MCF 10A (cell line): ENCODE measurements at regions not wholly inside any gene's neighbourhood (a gene's known extent, or its start where the extent isn't known, plus 50 kb on each side); places are given as distances from the start of the nearest gene placed in this dataset.
"Not testable (repeated sequence)": the region's sequence is repeated elsewhere in the genome, so short reads cannot be mapped to it uniquely, and the experiment has no call there.

Experiments used
- BruUV-seq: library from RNA; stranded (reverse); fragments of 400-500 nt; replicated peaks from 2 replicates; lab custom pipeline; 2021; lab: Mats Ljungman, UMichigan
- CTCF ChIA-PET: fragments of 300-600 bp; sonication (Branson Sonifier 250); formaldehyde crosslinking; extraction: SDS; loops from one replicate; lab custom pipeline; 2021; ENCODE audit warnings: antibody characterized with exemption, inconsistent platforms; lab: Yijun Ruan, JAX
- POLR2A ChIA-PET: fragments of 300-600, 350-650 bp; sonication (Branson Sonifier 250); formaldehyde crosslinking; extraction: SDS; loops from one replicate; lab custom pipeline; 2020; ENCODE audit warnings: antibody characterized with exemption, inconsistent platforms; lab: Yijun Ruan, JAX
- DNase-seq: peaks from one replicate; pipeline ENCODE4 v3.0.0-alpha.2; 2018; ENCODE audit not compliant: unreplicated experiment
- H3K27ac Mint-ChIP-seq: one replicate; pipeline ENCODE4 v1.8.0; 2022; ENCODE audit warnings: mild to moderate bottlenecking, low read depth, mixed read lengths; ENCODE audit not compliant: unreplicated experiment
- H3K27me3 Mint-ChIP-seq: one replicate; pipeline ENCODE4 v1.8.0; 2022; ENCODE audit warnings: mixed read lengths; ENCODE audit not compliant: insufficient read depth, unreplicated experiment
- H3K36me3 Mint-ChIP-seq: one replicate; pipeline ENCODE4 v1.8.0; 2022; ENCODE audit warnings: mild to moderate bottlenecking, moderate library complexity, mixed read lengths; ENCODE audit not compliant: insufficient read depth, unreplicated experiment
- H3K4me1 Mint-ChIP-seq: one replicate; pipeline ENCODE4 v1.8.0; 2022; ENCODE audit warnings: mixed read lengths; ENCODE audit not compliant: insufficient read depth, unreplicated experiment
- H3K4me3 Mint-ChIP-seq: one replicate; pipeline ENCODE4 v1.8.0; 2022; ENCODE audit warnings: mild to moderate bottlenecking, moderate library complexity, mixed read lengths; ENCODE audit not compliant: unreplicated experiment
- H3K9me3 Mint-ChIP-seq: one replicate; pipeline ENCODE4 v1.8.0; 2022; ENCODE audit warnings: mixed read lengths; ENCODE audit not compliant: unreplicated experiment
- CTCF ChIP-seq: fragments of 200-600 bp; IDR thresholded peaks from one replicate; pipeline ENCODE4 v1.8.0; 2022; ENCODE audit warnings: antibody characterized with exemption, mild to moderate bottlenecking; ENCODE audit not compliant: unreplicated experiment
- intact Hi-C: fragments of 100-400 bp; cut with micrococcal nuclease; formaldehyde crosslinking; loops from 2 replicates; pipeline ENCODE4 v1.14.1; 2022

- peaks cover 4% of the 10 kb centered on the region for H3K36me3 Mint-ChIP-seq
- H3K4me3 Mint-ChIP-seq, result no peak overlapping the region
- BruUV-seq, result no TSS peak
- H3K9me3 Mint-ChIP-seq, result no peaks in the 10 kb centered on the region
- POLR2A ChIA-PET, result interaction anchor here (0.7 to 0.8 kb wide), 2 partner anchors 48 kb away, joined by 5 read pairs; no protein-coding TSS in a partner anchor
- no peak overlapping the region for H3K27ac Mint-ChIP-seq
- DNase-seq, result no peak
- H3K27me3 Mint-ChIP-seq, result no peaks in the 10 kb centered on the region
- CTCF ChIA-PET, result interaction anchor here (1.1 kb wide), 1 partner anchor 116 kb away, joined by 3 read pairs; no protein-coding TSS in a partner anchor
- intact Hi-C loops, result no loop called here
- H3K4me1 Mint-ChIP-seq, result peaks cover 15% of the 10 kb centered on the region
- no peak for TF ChIP-seq CTCF
These were observed 111.3 kb upstream of the BCL6 start for GRCh38 chr3:187856555-187856954.

- no peak for TF ChIP-seq CTCF
- H3K4me3 Mint-ChIP-seq, result no peak overlapping the region
- no peak for DNase-seq
- ChIA-PET CTCF (no interaction called here), POLR2A (interaction anchor here (0.8 kb wide), 1 partner anchor 18 kb away, joined by 3 read pairs; no protein-coding TSS in a partner anchor)
- BruUV-seq, result no TSS peak
- H3K4me1 Mint-ChIP-seq, result peaks cover 12% of the 10 kb centered on the region
- H3K36me3 Mint-ChIP-seq, result peaks cover 4% of the 10 kb centered on the region
- intact Hi-C loops, result no loop called here
- H3K9me3 Mint-ChIP-seq, result no peaks in the 10 kb centered on the region
- no peak overlapping the region for H3K27ac Mint-ChIP-seq
- H3K27me3 Mint-ChIP-seq, result no peaks in the 10 kb centered on the region
These were observed 112.8 kb upstream of the BCL6 start for GRCh38 chr3:187858041-187858440.

GRCh38 chr3:187858711-187859110 lies 113.4 kb upstream of the BCL6 start:
- Mint-ChIP-seq H3K27ac (no peak overlapping the region), H3K4me3 (no peak overlapping the region), H3K9me3 (no peaks in the 10 kb centered on the region), H3K4me1 (peaks cover 5% of the 10 kb centered on the region), H3K36me3 (peaks cover 4% of the 10 kb centered on the region), H3K27me3 (no peaks in the 10 kb centered on the region)
- POLR2A ChIA-PET, result interaction anchor here (0.7 to 0.8 kb wide), 3 partner anchors 12 to 295 kb away, joined by 3 read pairs; no protein-coding TSS in a partner anchor
- no peak for DNase-seq
- no TSS peak for BruUV-seq
- CTCF ChIA-PET, result interaction anchor here (0.6 to 1.3 kb wide), 3 partner anchors 9 to 417 kb away, joined by 3 read pairs; no protein-coding TSS in a partner anchor
- TF ChIP-seq CTCF, result no peak
- intact Hi-C loops, result no loop called here

GRCh38 chr3:187862701-187863277 lies 117.5 kb upstream of the BCL6 start:
- intact Hi-C loops, H3K4me1 Mint-ChIP-seq, DNase-seq, BruUV-seq, H3K27ac Mint-ChIP-seq, H3K27me3 Mint-ChIP-seq, H3K4me3 Mint-ChIP-seq, H3K36me3 Mint-ChIP-seq, POLR2A ChIA-PET, H3K9me3 Mint-ChIP-seq: not testable (repeated sequence)
- CTCF ChIA-PET, result interaction anchor here (0.6 kb wide), 1 partner anchor 60 kb away, joined by 3 read pairs; no protein-coding TSS in a partner anchor
